Activated B cell treated with CpG ODN at 0.5 μM for 24 hours (primary cell): ENCODE measurements at regions not wholly inside any gene's neighbourhood (a gene's known extent, or its start where the extent isn't known, plus 50 kb on each side); places are given as distances from the start of the nearest gene placed in this dataset.
"Not testable (repeated sequence)": the region's sequence is repeated elsewhere in the genome, so short reads cannot be mapped to it uniquely, and the experiment has no call there.

Experiments used
- ATAC-seq: fragments of 200-7000 bp; cut with Tn5 transposase; one replicate; pipeline ENCODE4 v1.10.0; 2021; ENCODE audit warnings: low read depth, mild to moderate bottlenecking, moderate library complexity
- CTCF ChIA-PET: fragments of 350-600 bp; sonication (Branson Sonifier 250); formaldehyde crosslinking; loops from one replicate; lab custom pipeline; 2021; ENCODE audit warnings: antibody characterized with exemption; lab: Charles Lee
- POLR2A ChIA-PET: fragments of 350-600 bp; sonication (Branson Sonifier 250); formaldehyde crosslinking; loops from one replicate; lab custom pipeline; 2021; ENCODE audit warnings: antibody characterized with exemption; lab: Charles Lee
- DNase-seq: peaks from one replicate; pipeline ENCODE4 v3.0.0; 2022
- H3K27ac Mint-ChIP-seq: one replicate; pipeline ENCODE4 v1.8.0; 2020; ENCODE audit warnings: mixed read lengths
- H3K27me3 Mint-ChIP-seq: one replicate; pipeline ENCODE4 v1.8.0; 2021; ENCODE audit warnings: mixed read lengths
- H3K36me3 Mint-ChIP-seq: one replicate; pipeline ENCODE4 v1.8.0; 2021; ENCODE audit warnings: low read depth, mixed read lengths
- H3K4me1 Mint-ChIP-seq: one replicate; pipeline ENCODE4 v1.8.0; 2021; ENCODE audit warnings: mixed read lengths
- H3K4me3 Mint-ChIP-seq: one replicate; pipeline ENCODE4 v1.8.0; 2020; ENCODE audit warnings: mild to moderate bottlenecking, mixed read lengths
- H3K9me3 Mint-ChIP-seq: one replicate; pipeline ENCODE4 v1.8.0; 2020; ENCODE audit warnings: mixed read lengths
- CTCF ChIP-seq: fragments of 200-600 bp; IDR thresholded peaks from one replicate; pipeline ENCODE4 v1.8.0; 2022; ENCODE audit warnings: antibody characterized with exemption, mild to moderate bottlenecking
- intact Hi-C: fragments of 100-400 bp; cut with micrococcal nuclease; formaldehyde crosslinking; loops from one replicate; pipeline ENCODE4 v1.15.1; 2024

DNA sequence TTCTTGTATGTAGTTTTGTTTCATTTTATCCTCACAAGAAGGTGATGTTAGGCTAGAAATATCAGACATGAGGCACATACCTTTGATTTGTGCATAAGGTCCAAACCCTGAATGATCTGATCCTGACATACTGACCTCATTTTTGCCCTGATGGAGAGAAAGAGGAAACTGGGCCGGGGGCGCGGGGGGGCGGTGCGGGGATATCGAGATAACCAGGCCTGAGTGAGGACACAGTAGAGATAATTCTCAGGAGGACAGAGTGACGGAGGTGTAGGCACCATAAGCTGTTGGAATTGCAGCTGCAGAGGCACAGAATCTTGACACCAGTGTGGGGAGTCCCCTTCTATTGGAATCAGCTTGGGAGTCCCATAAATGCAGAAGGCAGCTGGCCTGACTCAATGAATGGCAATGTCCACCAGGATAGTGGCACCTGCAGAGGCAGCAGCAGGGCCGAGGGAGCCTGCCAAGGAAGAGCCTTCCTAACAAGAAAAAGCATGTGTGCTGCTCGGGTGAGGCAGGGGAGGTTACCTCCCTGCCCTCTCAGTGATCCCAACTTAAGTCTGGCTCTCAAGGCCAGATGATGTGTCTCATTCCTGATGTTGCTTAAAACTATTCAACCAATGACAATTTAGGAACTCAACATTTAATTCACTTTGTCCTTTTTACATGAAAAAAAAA is 234.3 kb upstream of the MSX2 start:
- ChIA-PET CTCF (no interaction called here), POLR2A (no interaction called here)
- no peaks in the 10 kb centered on the region for H3K36me3 Mint-ChIP-seq
- no peaks in the 10 kb centered on the region for H3K27me3 Mint-ChIP-seq
- ATAC-seq (no peak), DNase-seq (no peak)
- H3K27ac Mint-ChIP-seq = no peak overlapping the region
- no peak for TF ChIP-seq CTCF
- H3K4me1 Mint-ChIP-seq = no peaks in the 10 kb centered on the region
- intact Hi-C loops = no loop called here
- no peaks in the 10 kb centered on the region for H3K9me3 Mint-ChIP-seq
- H3K4me3 Mint-ChIP-seq = no peak overlapping the region

DNA sequence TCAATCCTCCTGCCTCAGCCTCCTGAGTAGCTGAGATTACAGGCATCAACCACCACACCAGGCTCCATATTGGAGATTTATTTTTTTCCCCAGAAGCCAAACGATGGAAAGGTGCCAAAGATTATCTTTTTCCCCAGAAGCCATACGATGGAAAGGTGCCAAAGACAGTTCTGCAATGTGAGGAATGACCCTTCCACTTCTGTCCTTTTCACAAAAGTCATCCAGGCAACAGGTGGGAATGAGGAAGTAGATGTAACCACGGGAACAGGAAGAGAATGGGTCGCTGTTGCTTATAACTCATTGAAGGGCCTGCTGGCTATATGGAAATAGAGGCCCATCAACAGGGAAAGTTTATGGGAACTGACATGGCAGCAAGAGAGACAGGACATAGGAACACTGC is 233.7 kb upstream of the MSX2 start:
- no peaks in the 10 kb centered on the region for H3K36me3 Mint-ChIP-seq
- no peaks in the 10 kb centered on the region for H3K4me1 Mint-ChIP-seq
- ChIA-PET POLR2A (no interaction called here), CTCF (no interaction called here)
- ATAC-seq (no peak), DNase-seq (no peak)
- TF ChIP-seq CTCF = no peak
- H3K27ac Mint-ChIP-seq = no peak overlapping the region
- H3K9me3 Mint-ChIP-seq = no peaks in the 10 kb centered on the region
- no peak overlapping the region for H3K4me3 Mint-ChIP-seq
- no peaks in the 10 kb centered on the region for H3K27me3 Mint-ChIP-seq
- intact Hi-C loops = no loop called here

DNA sequence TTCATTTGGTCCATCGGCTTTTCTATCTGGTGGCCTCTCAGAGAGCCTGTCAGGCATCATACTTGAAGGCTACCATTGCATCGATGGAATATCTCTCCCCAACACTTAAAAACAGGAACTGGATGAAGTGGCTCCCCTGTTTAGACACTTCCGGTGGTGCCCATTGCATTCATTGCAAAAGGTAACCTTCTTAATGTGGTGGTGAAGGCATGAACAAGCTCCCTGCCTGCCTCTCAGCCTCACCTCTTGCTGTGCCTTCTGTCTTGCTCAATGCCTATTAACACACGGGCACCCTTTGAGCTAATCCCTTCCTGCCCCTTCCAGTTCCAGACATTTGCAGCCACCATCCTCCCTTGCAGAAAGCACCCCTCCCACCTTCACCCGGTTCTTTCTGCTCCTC is 233.1 kb upstream of the MSX2 start:
- no peak for DNase-seq
- Mint-ChIP-seq H3K36me3 (no peaks in the 10 kb centered on the region), H3K27ac (no peak overlapping the region), H3K9me3 (no peaks in the 10 kb centered on the region), H3K27me3 (no peaks in the 10 kb centered on the region), H3K4me1 (no peaks in the 10 kb centered on the region), H3K4me3 (no peak overlapping the region)
- CTCF ChIA-PET = no interaction called here
- POLR2A ChIA-PET = no interaction called here
- no peak for ATAC-seq
- intact Hi-C loops = no loop called here
- no peak for TF ChIP-seq CTCF

DNA sequence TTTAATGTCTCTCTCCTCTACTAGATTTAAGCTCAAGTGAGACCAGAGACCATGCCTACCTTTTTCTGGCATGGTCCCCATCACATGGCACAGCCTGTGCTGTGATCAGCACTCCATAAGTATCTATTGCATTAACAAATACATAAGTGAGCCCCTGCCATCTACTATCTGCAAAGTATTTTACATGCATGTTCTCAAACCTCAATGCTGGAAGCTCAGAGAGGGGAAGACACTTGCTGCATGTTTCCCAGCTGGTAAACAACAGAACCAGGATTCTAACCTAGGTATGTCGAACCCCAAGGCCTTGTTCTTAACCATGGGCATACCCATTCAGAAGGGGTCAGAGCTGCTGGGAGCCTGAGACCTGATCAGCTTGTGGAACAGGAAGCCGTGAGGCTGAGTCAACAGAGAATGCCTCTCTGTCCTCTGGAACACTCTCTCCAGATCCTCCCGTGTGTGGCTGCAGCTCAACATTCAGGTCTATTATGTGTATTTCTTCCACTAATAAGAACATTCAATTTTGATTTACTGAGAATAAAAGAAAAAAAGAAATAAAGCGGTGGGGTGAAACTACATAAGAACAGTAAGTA is 232.5 kb upstream of the MSX2 start:
- no peaks in the 10 kb centered on the region for H3K36me3 Mint-ChIP-seq
- no peak overlapping the region for H3K4me3 Mint-ChIP-seq
- no peak for ATAC-seq
- ChIA-PET POLR2A (no interaction called here), CTCF (no interaction called here)
- no peak overlapping the region for H3K27ac Mint-ChIP-seq
- intact Hi-C loops = no loop called here
- DNase-seq = no peak
- H3K9me3 Mint-ChIP-seq = no peaks in the 10 kb centered on the region
- H3K27me3 Mint-ChIP-seq = no peaks in the 10 kb centered on the region
- no peak for TF ChIP-seq CTCF
- H3K4me1 Mint-ChIP-seq = no peaks in the 10 kb centered on the region

DNA sequence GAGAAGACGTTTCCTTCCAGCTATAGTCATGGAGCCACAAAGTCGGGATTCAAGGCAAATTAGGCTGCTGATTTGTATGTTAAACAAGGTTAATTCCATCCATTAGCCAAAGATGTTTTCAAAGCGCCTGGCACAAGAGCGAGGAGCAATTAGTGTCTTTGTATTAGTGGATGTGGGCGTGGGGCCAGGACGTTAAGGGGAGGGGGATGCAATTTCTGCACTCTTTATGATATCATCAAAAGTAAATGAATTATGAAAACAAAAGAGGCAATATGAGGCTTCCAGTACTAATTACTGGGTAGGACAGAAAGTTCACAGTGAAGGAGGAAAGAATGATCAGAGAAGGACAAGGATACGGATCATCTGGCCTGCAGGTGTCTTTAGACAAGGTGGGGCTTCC is 230.9 kb upstream of the MSX2 start:
- peaks cover 10% of the 10 kb centered on the region for H3K9me3 Mint-ChIP-seq
- TF ChIP-seq CTCF = no peak
- H3K27me3 Mint-ChIP-seq = no peaks in the 10 kb centered on the region
- peaks cover 2% of the 10 kb centered on the region for H3K36me3 Mint-ChIP-seq
- H3K27ac Mint-ChIP-seq = no peak overlapping the region
- POLR2A ChIA-PET = no interaction called here
- no peak for DNase-seq
- intact Hi-C loops = no loop called here
- no peak overlapping the region for H3K4me3 Mint-ChIP-seq
- CTCF ChIA-PET = no interaction called here
- ATAC-seq = no peak
- no peaks in the 10 kb centered on the region for H3K4me1 Mint-ChIP-seq

- CTCF ChIA-PET, H3K4me1 Mint-ChIP-seq, H3K27ac Mint-ChIP-seq, H3K36me3 Mint-ChIP-seq, ATAC-seq, H3K27me3 Mint-ChIP-seq, DNase-seq, POLR2A ChIA-PET, intact Hi-C loops, H3K4me3 Mint-ChIP-seq: not testable (repeated sequence)
- H3K9me3 Mint-ChIP-seq = peaks cover 14% of the 10 kb centered on the region
These were observed 226.4 kb upstream of the MSX2 start for GRCh38 chr5:174497939-174498338.

- H3K4me1 Mint-ChIP-seq, intact Hi-C loops, H3K36me3 Mint-ChIP-seq, H3K4me3 Mint-ChIP-seq, POLR2A ChIA-PET, H3K27ac Mint-ChIP-seq, ATAC-seq, CTCF ChIA-PET, DNase-seq, H3K27me3 Mint-ChIP-seq: not testable (repeated sequence)
- peaks cover 14% of the 10 kb centered on the region for H3K9me3 Mint-ChIP-seq
These were observed 225.8 kb upstream of the MSX2 start for GRCh38 chr5:174498575-174498974.
